ENCODE measurements at regions not wholly inside any gene's neighbourhood (a gene's known extent, or its start where the extent isn't known, plus 50 kb on each side); places are given as distances from the start of the nearest gene placed in this dataset.

DNA sequence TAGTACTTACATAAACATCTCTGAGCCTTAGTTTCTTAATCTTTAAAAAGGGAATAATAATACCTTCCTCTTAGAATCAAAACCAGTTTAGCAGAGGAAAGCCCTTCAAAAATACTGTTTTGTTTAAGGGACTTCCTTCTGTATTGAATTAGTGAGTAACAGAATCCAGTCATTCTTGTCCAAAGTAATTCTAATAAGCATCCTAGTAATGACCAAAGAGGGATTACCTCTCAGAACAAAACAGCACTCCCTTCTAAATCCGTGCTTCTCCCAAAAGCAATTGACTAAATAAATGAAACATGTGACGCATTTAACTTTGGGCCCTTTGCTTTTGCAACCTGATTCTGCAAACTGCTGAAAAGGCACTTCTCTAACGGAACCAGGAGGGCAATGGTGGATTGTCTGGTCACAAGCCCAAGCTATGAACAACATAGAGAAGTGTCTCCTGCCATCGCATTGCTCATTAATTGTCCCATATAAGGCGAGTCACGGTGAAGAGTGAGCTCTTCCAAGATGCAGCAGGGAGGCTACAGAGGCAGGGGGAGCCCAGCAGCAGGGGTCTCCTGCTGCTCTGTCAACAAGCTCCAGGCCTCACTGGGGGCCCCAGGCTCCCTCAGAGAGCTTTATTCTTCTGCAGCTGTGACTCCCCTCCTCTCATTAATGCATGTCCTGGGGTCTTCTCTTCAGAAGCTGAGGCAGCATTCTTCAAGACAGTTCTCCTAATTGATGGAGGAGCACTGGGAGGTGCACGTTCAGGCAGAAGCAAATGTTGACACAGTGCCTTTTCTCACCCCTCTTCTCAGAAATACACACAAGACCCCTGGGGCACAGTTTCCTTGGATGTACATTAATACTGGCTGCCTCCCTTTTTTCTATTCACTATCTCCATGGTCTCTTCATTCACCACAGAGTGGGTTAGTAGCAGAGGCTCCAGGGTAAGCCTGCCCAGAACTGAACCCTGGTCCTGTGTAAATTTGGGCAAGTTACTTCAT is 419.6 kb upstream of the RASGEF1B start:
- TF ChIP-seq POLR2AphosphoS5 (IDR thresholded peaks at IDR 0.05), result no peak
- TF ChIP-seq, protein P1, sequence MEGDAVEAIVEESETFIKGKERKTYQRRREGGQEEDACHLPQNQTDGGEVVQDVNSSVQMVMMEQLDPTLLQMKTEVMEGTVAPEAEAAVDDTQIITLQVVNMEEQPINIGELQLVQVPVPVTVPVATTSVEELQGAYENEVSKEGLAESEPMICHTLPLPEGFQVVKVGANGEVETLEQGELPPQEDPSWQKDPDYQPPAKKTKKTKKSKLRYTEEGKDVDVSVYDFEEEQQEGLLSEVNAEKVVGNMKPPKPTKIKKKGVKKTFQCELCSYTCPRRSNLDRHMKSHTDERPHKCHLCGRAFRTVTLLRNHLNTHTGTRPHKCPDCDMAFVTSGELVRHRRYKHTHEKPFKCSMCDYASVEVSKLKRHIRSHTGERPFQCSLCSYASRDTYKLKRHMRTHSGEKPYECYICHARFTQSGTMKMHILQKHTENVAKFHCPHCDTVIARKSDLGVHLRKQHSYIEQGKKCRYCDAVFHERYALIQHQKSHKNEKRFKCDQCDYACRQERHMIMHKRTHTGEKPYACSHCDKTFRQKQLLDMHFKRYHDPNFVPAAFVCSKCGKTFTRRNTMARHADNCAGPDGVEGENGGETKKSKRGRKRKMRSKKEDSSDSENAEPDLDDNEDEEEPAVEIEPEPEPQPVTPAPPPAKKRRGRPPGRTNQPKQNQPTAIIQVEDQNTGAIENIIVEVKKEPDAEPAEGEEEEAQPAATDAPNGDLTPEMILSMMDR (IDR thresholded peaks at IDR 0.05), result no peak
- TF ChIP-seq POLR2A (IDR thresholded peaks at IDR 0.05), result no peak
